Skin of body (tissue), 1 donor: ENCODE measurements at regions not wholly inside any gene's neighbourhood (a gene's known extent, or its start where the extent isn't known, plus 50 kb on each side); places are given as distances from the start of the nearest gene placed in this dataset.

ENCODE experiments used
- DNase-seq: peaks from one replicate; lab custom pipeline; 2025; lab: John Stamatoyannopoulos, UW

DNA sequence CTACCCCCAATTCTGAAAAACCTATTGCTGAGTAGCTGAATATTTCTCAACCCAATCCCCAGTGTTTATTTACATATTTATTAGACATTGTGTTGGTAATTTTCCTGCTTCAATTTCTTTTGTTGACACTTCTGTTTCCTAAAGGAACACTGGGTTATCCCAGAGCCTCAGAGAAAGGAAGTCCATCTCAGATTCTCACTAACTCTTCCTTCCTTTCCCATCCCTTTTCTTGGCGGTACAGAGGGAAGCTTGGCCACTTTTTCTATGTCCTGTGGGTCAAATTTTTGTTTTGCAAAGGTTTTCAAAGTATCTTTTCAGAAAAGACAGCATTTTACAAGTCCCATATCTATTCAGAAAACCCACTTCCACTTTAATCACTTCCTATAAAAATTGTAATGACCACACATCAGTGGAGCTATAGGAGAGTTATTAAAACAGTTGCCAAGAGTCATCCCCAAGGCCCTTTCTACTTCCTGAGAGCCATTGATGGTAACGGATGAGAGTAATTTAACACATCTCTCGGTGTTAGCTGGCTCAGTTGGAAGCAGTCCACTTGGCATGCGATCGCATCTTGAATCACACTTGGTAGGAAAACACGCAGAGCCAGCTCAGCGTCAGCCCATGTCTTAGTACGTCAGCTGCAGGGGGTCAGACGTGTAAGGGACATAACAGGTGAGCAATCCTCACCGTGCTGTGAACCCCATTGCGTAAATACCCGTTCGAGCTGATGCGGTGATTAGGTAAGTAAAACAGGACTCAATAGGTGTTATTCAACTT, 231.1 kb upstream of the ADARB2 start:
- no peak for DNase-seq

DNA sequence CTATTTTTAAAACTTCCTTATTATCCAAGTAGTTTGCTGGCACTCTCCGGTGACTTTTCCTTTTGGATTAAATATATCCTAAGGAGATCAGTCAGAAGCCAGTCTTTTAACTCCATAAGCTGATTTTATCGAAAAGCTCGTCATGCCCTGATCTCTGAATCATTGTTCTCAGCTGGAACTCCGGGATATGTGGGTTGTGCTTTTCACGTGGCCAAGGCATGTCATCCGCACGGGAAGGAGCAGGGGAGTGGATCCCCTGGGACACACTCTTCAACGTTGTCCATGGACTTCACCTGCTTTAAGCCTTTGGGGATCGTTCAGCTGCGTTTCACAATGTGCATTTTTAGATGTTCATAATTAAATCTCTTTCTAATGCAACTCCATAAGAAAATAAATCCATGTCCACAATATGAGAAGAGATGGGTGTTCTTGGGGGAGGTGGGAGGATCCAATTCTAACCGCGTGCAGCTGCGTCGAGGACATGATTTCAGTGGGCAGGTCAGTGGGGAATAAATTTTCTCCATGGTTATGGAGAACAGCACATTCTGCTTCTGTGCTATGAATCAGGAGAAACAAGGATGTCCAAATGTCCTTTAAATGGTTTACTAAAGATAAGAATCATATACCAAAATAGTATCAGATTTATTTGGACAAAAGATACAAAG, 229.5 kb upstream of the ADARB2 start:
- no peak for DNase-seq

DNA sequence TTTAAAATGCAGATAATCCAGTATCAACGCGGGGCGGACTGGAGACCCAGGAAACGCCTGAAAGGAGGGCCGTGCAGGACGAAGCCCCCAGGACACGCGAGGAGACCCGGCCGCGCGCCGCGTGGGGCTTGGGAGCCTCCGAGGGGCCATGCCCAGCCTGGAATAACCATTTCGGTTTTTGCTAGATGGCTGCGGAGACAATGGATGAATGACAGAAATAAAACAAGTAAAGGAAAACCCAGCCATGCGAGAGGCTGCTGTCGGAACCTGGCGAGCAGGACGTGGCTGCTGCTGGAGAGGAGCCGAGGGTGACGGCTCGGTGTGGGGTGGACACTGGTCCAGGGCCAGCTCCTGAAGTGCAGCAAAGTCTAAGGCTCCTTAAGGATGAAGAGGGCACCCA, 227.2 kb upstream of the ADARB2 start:
- DNase-seq: no peak

GRCh38 chr10:1963341-1963740, 226.0 kb upstream of the ADARB2 start:
- DNase-seq: no peak

GRCh38 chr10:1961989-1962388, 224.7 kb upstream of the ADARB2 start:
- DNase-seq: no peak

- DNase-seq: no peak
Measured at GRCh38 chr10:1960982-1961381, 223.7 kb upstream of the ADARB2 start.

DNA sequence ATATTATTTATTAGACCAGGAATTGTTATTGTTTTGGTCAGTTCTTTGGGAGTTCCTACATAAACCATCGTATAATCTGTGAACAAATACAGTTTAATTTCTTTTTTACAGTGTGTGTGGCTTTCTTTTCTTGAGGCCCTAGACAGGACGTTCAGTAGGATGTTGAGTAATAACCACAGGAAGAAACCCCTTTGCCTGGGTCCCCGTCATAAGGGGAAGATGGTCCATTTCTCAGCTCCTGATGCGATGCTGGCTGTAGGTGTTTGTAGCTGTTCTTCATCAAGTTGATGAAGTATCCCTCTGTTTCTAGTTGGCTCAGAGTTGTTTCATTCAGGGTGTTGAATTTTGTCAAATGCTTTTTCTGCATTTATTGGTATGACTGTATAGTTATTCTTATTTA, 219.7 kb upstream of the ADARB2 start:
- DNase-seq: no peak

GRCh38 chr10:1954300-1954699, 217.0 kb upstream of the ADARB2 start:
- DNase-seq: no peak

DNA sequence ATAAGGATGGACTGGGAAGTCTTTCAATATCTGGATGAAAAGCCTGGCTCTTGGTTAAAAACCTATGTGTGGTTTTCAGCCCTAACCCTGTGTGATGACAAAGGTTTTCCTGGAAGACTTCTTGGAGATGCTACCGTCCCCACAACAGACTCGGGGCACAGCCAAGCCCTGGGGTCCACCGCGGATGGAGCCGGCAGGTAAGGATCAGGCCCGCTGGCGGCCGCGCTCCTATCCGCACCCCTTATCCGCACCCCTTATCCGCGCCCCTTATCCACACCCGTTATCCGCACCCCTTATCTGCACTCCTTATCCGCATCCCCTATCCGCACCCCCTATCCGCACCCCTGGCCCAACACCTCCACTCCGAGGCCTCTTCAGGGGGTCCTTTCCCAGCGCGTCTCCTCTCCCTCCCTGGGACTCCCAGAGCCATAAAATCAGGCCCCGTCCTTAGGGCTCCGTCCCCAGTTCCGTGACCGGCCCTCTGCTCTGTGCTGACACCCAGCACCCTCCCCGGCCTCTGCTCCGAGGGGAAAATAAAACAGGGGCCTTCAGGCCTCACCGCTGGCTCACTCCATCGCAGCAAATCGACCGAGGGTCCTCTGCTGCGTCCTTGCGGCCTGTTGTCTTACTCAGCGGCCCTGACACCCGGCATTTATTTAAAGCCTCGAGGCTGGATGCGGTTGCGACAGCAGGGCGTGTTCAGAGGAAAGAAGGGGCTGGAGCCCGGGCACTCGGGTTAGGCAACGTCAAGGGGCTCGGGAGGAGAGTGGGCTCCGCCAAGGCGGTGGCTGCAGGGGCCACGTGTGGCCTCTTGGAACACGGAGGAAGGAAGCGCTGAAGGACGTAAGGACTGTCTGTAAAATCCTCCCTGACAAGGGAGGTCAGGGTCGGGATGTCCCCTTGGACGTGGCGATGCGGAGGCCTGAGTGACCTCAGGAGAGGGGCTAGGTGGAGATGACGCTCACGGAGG, 215.1 kb upstream of the ADARB2 start:
- DNase-seq: no peak

DNA sequence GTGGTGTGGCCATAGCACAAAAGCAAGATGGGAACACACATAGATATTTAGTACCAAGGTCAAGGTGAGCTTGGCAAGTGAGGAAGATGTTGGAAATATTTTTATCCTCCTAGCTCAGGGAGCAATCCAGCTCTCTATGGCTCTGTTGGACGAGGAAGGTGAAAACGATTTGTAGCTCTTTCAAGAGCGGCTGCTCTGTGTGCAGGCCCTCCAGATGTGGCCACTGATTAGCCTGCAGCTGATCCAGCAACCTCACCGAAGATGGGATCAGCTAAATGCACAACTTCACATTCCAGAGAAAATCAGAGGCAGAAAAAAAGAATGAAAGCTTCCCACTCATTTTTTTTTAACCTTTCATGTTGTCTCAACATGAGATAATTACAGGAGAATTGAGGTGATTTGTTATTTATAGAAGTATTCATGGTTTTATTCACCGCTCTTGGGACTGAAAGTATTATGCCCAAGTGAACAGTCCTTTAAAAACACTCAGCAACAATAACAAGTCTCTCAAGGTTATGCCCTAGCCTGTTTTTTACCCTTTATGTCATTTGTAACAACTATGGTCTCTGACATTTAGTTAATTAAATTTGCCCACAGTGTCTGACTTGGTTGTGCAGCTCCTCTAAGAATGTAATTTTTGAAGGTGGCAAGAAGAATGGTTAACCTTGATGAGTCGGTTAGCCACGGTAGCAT, 213.6 kb upstream of the ADARB2 start:
- no peak for DNase-seq

GRCh38 chr10:1947464-1948003, 210.2 kb upstream of the ADARB2 start:
- DNase-seq: no peak

- DNase-seq: no peak
Measured at GRCh38 chr10:1944487-1944886, 207.2 kb upstream of the ADARB2 start.

DNA sequence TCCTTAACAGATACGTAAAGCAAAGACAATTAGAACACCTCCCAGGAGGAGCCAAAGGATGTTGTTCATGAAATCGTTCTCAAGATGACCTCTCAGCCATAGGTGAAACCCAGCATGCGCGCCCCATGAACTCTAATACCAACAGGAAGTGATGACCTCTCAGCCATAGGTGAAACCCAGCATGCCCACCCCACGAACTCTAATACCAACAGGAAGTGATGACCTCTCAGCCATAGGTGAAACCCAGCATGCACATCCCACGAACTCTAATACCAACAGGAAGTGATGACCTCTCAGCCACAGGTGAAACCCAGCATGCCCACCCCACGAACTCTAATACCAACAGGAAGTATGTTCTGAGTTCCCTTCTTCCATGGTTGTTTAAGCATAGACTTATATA, 205.2 kb upstream of the ADARB2 start:
- DNase-seq: no peak

DNA sequence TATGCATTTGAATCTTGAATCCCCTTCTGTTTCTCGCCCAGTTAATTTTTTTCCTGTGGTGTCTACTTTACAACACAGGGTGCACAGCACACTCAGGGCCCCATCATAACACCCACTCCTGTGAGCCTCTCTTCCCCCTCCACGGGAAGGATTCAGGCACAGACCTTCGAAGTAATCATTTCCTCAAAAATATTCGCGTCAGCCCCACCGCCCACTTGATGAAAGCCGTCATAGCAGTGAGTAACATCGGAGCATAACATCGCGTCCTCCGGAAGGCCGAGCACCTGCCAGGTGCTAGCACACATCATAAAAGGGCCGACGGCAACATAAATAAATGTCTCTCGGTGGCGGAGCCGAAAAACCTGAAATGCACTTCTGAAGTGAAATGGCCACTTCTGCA, 201.7 kb upstream of the ADARB2 start:
- DNase-seq: no peak

DNA sequence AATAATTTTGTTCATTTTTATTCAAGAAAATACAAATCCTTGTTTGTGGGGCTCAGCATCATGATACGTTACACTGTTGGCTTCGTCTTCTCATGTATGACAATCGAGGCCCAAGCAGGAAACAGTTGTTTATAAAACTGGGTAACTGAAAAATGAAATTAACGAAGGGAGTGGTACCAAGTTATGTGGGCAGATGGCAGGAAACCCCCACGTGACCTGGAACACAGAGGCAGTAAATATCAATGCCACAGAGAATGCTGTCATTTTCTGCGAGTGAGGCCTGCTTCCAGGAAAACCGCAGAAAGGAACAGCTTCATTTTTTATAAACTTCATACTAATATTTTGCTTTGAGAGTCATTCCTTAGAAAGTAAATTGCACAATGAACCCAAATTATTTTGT, 201.0 kb upstream of the ADARB2 start:
- no peak for DNase-seq

- DNase-seq: no peak
Measured at GRCh38 chr10:1935912-1936311, 198.6 kb upstream of the ADARB2 start.

DNA sequence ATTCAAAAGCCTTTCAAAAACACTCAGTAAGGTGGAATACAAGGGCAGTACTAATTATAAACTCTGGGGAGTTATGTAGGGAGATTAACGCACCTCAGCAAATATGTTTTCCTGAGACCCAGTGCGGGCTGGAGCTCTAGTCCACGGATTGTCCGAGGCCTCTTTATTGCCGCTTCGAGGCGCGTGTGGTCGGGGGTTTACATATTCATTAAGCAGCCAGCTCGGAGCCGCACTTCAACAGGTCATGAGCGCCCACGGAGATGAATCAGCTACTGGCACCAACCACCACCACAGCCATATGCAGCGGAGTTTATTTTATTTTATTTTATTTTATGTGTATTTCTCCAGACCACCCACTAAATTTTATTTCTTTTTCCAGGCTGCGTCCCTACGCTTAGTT, 195.9 kb upstream of the ADARB2 start:
- no peak for DNase-seq

DNA sequence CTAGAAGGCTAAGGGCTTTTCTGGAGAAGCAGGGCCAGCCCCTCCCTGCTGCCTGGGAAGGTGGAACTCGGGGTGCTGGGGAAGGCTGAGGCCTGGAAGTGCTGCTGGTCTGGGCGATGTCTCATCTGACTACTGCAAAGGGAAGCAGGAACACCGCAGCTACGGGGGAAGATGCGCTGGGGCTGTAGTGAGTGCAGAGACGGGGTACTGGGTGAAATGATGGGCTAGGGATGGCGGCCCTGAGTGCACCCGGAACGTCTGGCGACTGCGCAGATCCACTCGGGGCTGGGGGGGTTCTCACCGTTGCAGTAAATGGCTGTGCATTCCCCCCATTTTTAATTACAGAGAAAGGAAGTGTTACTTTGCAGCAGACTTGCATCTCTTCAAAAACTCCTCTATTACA, 195.4 kb upstream of the ADARB2 start:
- DNase-seq: no peak

DNA sequence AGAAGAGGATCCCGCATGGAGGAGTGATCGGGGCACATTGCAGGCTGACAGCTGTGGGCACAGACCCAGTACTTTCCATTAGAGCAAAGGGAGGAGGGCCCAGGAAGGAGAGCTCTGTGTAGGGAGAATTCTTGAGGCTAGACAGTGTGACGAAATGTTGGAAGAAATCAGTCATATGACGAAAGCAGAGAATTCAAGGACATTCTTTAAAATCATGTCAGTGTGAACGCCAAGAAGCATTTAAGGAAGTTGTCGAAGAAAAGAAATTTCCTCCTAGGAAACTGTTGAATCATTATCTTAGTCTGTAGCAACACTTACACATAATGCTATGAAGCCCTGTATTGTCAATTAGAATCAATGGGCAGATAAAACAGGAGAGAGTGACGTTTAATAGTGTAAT, 191.3 kb upstream of the ADARB2 start:
- no peak for DNase-seq

- no peak for DNase-seq
Measured at GRCh38 chr10:1923998-1924397, 186.7 kb upstream of the ADARB2 start.

- no peak for DNase-seq
Measured at GRCh38 chr10:1923586-1923985, 186.3 kb upstream of the ADARB2 start.
